PC-3 (cell line): ENCODE measurements at regions not wholly inside any gene's neighbourhood (a gene's known extent, or its start where the extent isn't known, plus 50 kb on each side); places are given as distances from the start of the nearest gene placed in this dataset.

Experiments used
- ATAC-seq: fragments of 200-7000 bp; cut with Tn5 transposase; 2 replicates; pipeline ENCODE4 v1.9.1; 2020; ENCODE audit warnings: mild to moderate bottlenecking, moderate library complexity
- BruUV-seq: library from RNA; stranded (reverse); fragments of 400-500 nt; replicated peaks from 2 replicates; lab custom pipeline; 2021; lab: Mats Ljungman, UMichigan
- CTCF ChIA-PET: fragments of 300-600 bp; sonication (Branson Sonifier 250); formaldehyde crosslinking; loops from one replicate; lab custom pipeline; 2022; ENCODE audit warnings: antibody characterized with exemption; lab: Charles Lee
- POLR2A ChIA-PET: fragments of 300-600 bp; sonication (Branson Sonifier 250); formaldehyde crosslinking; loops from one replicate; lab custom pipeline; 2022; ENCODE audit warnings: antibody characterized with exemption; ENCODE audit not compliant: unreplicated experiment; lab: Charles Lee
- DNase-seq: peaks from one replicate; pipeline ENCODE4 v3.0.0-alpha.2; 2015
- H2AFZ ChIP-seq: fragments of 300-600 bp; sonication (generic); 2 replicates; pipeline ENCODE4 v1.6.0; 2016; ENCODE audit warnings: antibody characterized with exemption, low read length
- H3F3A ChIP-seq: fragments of 300-600 bp; sonication (generic); one replicate; pipeline ENCODE4 v1.6.0; 2017; ENCODE audit warnings: antibody characterized with exemption, low read length, control low read depth, mild to moderate bottlenecking; ENCODE audit not compliant: unreplicated experiment
- H3K27ac ChIP-seq: fragments of 300-600 bp; sonication (generic); 2 replicates; pipeline ENCODE4 v1.5.1; 2016; ENCODE audit warnings: mild to moderate bottlenecking, low read length
- H3K27me3 ChIP-seq: fragments of 300-600 bp; sonication (generic); 2 replicates; pipeline ENCODE4 v1.6.1; 2016; ENCODE audit warnings: low read length, mixed read lengths
- H3K36me3 ChIP-seq: fragments of 300-600 bp; sonication (generic); 2 replicates; pipeline ENCODE4 v1.6.1; 2016; ENCODE audit warnings: low read depth, mixed run types, low read length, mixed read lengths
- H3K4me1 ChIP-seq: fragments of 300-600 bp; sonication (generic); 2 replicates; pipeline ENCODE4 v1.5.1; 2016; ENCODE audit warnings: low read length; ENCODE audit not compliant: insufficient read depth
- H3K4me2 ChIP-seq: fragments of 300-600 bp; sonication (generic); 2 replicates; pipeline ENCODE4 v1.6.0; 2016; ENCODE audit warnings: low read length
- H3K4me3 ChIP-seq: fragments of 300-600 bp; sonication (generic); 2 replicates; pipeline ENCODE4 v1.5.1; 2016; ENCODE audit warnings: mild to moderate bottlenecking, low read length, mixed read lengths
- H3K79me2 ChIP-seq: fragments of 300-600 bp; sonication (generic); 2 replicates; pipeline ENCODE4 v1.6.1; 2017; ENCODE audit warnings: low read length, mixed read lengths
- H3K9ac ChIP-seq: fragments of 300-600 bp; sonication (generic); 2 replicates; pipeline ENCODE4 v1.6.0; 2016; ENCODE audit warnings: mild to moderate bottlenecking, low read length
- H3K9me2 ChIP-seq: fragments of 300-600 bp; sonication (generic); replicated peaks from 2 replicates; pipeline ENCODE4 v1.6.1; 2016; ENCODE audit warnings: mixed run types, low read length, mixed read lengths
- H3K9me3 ChIP-seq: fragments of 300-600 bp; sonication (generic); 2 replicates; pipeline ENCODE4 v1.6.1; 2016; ENCODE audit warnings: low read length, mixed read lengths
- H4K20me1 ChIP-seq: fragments of 300-600 bp; sonication (generic); 2 replicates; pipeline ENCODE4 v1.6.1; 2016; ENCODE audit warnings: low read length, mixed read lengths
- EZH2 ChIP-seq: fragments of 300-600 bp; sonication (generic); IDR thresholded peaks from one replicate; pipeline ENCODE4 v1.6.1; 2017; ENCODE audit warnings: antibody characterized with exemption, mild to moderate bottlenecking, low read length; ENCODE audit not compliant: unreplicated experiment
- EZH2phosphoT487 ChIP-seq: fragments of 300-600 bp; sonication (generic); IDR thresholded peaks from 2 replicates; pipeline ENCODE4 v1.6.1; 2018; ENCODE audit warnings: mild to moderate bottlenecking, antibody characterized with exemption, low read length, borderline replicate concordance
- intact Hi-C: fragments of 100-400 bp; cut with micrococcal nuclease; formaldehyde crosslinking; loops from 2 replicates; pipeline ENCODE4 v1.9.0; 2023
- TF ChIP-seq, protein P1 (sequence below): fragments of 300-600 bp; sonication (generic); conservative IDR thresholded peaks from 2 replicates; pipeline ENCODE4 v1.5.1; 2017; ENCODE audit warnings: antibody characterized with exemption, low read depth, mild to moderate bottlenecking, low read length

DNA sequence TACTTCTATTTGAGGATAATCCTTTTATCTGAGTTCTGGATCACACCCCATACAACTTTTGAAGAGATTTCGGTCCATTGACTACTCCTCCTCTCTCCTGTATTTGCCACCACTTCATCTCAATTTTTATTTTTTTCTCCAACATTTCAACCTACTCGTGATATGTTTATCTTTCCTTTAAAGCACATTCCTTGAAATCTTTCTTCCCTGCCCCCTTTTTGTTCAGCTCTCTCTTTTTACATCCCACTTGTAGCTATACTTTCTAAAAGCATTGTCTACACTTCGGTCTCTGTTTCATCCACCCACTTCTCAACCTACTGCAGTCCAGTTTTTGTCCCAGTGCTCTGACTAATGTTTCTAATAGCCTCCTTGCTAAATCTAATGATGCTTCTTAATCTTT lies 299.4 kb downstream of the PSAT1 start:
- intact Hi-C loops = no loop called here
- Histone ChIP-seq H3K4me3 (no peak overlapping the region), H4K20me1 (no peaks in the 10 kb centered on the region), H3K9me2 (no peaks in the 10 kb centered on the region), H3K36me3 (no peaks in the 10 kb centered on the region), H3K9me3 (no peaks in the 10 kb centered on the region), H2AFZ (no peak overlapping the region), H3K27me3 (no peaks in the 10 kb centered on the region), H3K27ac (no peak overlapping the region), H3K79me2 (no peaks in the 10 kb centered on the region), H3K4me2 (no peak overlapping the region), H3K4me1 (no peaks in the 10 kb centered on the region), H3F3A (no peaks in the 10 kb centered on the region), H3K9ac (no peak overlapping the region)
- TF ChIP-seq EZH2phosphoT487 (no peak), EZH2 (no peak)
- TF ChIP-seq, protein P1, sequence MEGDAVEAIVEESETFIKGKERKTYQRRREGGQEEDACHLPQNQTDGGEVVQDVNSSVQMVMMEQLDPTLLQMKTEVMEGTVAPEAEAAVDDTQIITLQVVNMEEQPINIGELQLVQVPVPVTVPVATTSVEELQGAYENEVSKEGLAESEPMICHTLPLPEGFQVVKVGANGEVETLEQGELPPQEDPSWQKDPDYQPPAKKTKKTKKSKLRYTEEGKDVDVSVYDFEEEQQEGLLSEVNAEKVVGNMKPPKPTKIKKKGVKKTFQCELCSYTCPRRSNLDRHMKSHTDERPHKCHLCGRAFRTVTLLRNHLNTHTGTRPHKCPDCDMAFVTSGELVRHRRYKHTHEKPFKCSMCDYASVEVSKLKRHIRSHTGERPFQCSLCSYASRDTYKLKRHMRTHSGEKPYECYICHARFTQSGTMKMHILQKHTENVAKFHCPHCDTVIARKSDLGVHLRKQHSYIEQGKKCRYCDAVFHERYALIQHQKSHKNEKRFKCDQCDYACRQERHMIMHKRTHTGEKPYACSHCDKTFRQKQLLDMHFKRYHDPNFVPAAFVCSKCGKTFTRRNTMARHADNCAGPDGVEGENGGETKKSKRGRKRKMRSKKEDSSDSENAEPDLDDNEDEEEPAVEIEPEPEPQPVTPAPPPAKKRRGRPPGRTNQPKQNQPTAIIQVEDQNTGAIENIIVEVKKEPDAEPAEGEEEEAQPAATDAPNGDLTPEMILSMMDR = no peak
- BruUV-seq = no TSS peak
- POLR2A ChIA-PET = no interaction called here
- CTCF ChIA-PET = no interaction called here
- ATAC-seq (no peak), DNase-seq (no peak)

- no peak overlapping the region for H3K9ac ChIP-seq
- BruUV-seq = no TSS peak
- TF ChIP-seq, protein P1 = no peak
- TF ChIP-seq EZH2phosphoT487 = no peak
- no peak for TF ChIP-seq EZH2
- no peaks in the 10 kb centered on the region for H3K36me3 ChIP-seq
- H4K20me1 ChIP-seq = no peaks in the 10 kb centered on the region
- no peaks in the 10 kb centered on the region for H3K27me3 ChIP-seq
- H3K4me1 ChIP-seq = 0 out of 2 replicates have a peak, but pooled peaks cover 4% of the 10 kb centered on the region
- POLR2A ChIA-PET = no interaction called here
- DNase-seq (no peak), ATAC-seq (no peak)
- H3K4me2 ChIP-seq = no peak overlapping the region
- no peak overlapping the region for H3K27ac ChIP-seq
- no peaks in the 10 kb centered on the region for H3K9me2 ChIP-seq
- H3K4me3 ChIP-seq = no peak overlapping the region
- H3K79me2 ChIP-seq = no peaks in the 10 kb centered on the region
- no peaks in the 10 kb centered on the region for H3F3A ChIP-seq
- H2AFZ ChIP-seq = no peak overlapping the region
- intact Hi-C loops = no loop called here
- CTCF ChIA-PET = no interaction called here
- H3K9me3 ChIP-seq = no peaks in the 10 kb centered on the region
These were observed 301.2 kb downstream of the PSAT1 start for GRCh38 chr9:78598120-78598519.

- Histone ChIP-seq H3K27ac (no peak overlapping the region), H3K4me3 (no peak overlapping the region), H3K9ac (no peak overlapping the region), H3K9me3 (no peaks in the 10 kb centered on the region), H4K20me1 (no peaks in the 10 kb centered on the region), H3K4me2 (no peak overlapping the region), H3F3A (no peaks in the 10 kb centered on the region), H3K4me1 (0 out of 2 replicates have a peak, but pooled peaks cover 4% of the 10 kb centered on the region), H3K27me3 (no peaks in the 10 kb centered on the region), H3K36me3 (no peaks in the 10 kb centered on the region), H2AFZ (no peak overlapping the region), H3K9me2 (no peaks in the 10 kb centered on the region), H3K79me2 (no peaks in the 10 kb centered on the region)
- no peak for DNase-seq
- ChIA-PET CTCF (interaction anchor here (1.5 kb wide), 1 partner anchor 160 kb away, joined by 3 read pairs; no protein-coding TSS in a partner anchor), POLR2A (no interaction called here)
- TF ChIP-seq EZH2 (no peak), EZH2phosphoT487 (no peak)
- TF ChIP-seq, protein P1 = no peak
- no peak for ATAC-seq
- no TSS peak for BruUV-seq
- intact Hi-C loops = loop anchor here (5.0 to 10.0 kb wide), 5 partner anchors 222 to 692 kb away; no protein-coding TSS in a partner anchor
These were observed 303.0 kb downstream of the PSAT1 start for GRCh38 chr9:78599926-78600325.
